ENCODE measurements at regions not wholly inside any gene's neighbourhood (a gene's known extent, or its start where the extent isn't known, plus 50 kb on each side); places are given as distances from the start of the nearest gene placed in this dataset.
"Not testable (repeated sequence)": the region's sequence is repeated elsewhere in the genome, so short reads cannot be mapped to it uniquely, and the experiment has no call there.

DNA sequence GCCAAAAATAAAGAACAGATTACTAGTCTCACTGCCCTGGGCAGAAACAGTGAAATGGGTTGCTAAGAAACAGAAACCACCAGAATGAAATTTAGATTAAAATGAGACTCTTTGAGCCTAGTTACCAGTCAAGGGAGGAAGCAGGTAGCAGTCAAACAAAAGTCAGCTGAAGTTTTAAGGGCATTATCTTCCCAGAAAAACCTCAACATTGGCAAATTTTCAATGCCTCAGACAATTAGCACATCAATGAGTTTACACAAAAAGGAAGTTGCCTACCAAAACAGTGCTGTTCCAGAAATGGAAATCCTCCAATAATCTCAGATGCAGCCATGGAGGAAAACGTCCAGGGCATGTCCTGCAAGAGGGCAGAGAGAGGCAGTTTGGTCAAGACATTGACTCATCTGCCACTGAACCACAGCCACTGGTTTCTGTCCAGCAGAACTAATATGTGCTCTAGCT, 399.7 kb upstream of the ADGRB3 start:
- no peak for DNase-seq (ENCODE audit: low read depth)

DNA sequence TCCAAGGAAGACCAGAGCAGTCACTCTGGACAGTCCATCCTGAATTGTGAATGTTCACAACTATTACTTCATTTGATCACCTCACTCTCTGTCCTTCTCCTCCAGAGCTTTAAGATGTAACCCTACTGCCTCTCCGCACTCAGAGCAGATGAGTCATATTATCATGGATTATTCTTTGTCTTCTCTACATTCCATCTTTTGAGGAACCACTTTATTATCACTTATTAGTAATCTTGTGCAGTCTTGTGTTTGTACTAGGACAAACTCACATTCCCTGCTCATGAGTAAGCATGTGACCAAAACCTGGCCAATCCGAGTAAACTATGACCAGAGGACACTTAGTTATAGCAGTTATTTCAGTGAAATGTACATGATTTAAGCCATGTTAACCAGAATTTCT, 401.5 kb upstream of the ADGRB3 start:
- no peak for DNase-seq (ENCODE audit: low read depth)

DNA sequence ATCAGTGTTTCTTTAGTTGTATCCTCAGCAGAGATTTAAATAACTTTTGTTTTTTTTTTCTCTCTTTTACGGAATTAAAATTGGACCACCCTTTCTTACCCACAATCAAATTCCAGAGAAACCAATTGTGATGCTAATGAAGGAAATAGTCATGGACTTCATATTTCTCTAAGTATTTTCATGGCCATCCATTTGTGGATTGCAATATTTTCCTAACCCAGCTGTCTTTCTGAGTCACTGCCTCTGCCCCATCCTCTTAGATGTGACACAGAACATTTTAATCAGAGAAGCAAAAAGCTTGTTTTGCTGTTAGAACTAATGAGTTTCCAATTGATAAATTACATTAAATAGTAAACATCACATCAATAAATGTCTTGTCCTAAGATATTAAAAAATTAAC, 405.5 kb upstream of the ADGRB3 start:
- DNase-seq (ENCODE audit: low read depth), result no peak

DNA sequence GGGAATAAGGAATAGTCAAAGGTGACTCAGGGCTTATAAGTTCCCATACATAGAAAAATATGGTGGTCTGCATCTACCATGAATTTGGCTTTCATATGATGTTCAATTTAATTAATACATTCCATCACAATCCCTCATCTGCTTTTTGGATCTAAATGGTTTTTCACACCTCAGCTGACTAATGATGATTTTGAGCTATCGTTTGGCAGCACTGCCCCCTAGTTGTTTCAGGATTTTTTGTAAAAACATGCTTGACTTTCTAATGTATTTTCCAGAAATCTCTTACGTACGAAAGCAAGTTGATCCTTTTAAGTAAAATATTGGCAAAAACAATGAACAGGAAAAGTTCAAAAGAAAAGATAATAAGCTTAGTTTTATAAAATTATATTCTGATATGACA, 408.6 kb upstream of the ADGRB3 start:
- DNase-seq (ENCODE audit: low read depth), result no peak

DNA sequence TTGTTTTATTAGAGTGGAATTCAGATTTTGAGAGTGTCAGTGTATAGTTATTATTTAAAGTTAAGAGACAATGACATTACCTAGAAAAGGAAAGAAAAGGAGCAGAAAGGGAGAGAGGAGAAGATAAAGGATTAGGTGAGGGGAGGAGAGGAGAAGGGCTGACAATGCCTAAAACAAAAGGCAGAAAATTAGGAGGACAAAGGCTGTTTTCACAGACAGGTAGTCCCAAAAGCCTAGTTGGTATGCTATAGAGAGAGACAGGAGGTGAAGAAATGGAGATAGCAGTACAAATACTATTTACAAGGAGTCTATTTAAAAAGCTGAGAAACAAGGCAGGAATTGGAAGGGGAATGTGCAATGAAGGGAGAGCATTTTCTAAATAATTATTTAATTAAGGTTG, 409.4 kb upstream of the ADGRB3 start:
- DNase-seq (ENCODE audit: low read depth), result no peak

DNA sequence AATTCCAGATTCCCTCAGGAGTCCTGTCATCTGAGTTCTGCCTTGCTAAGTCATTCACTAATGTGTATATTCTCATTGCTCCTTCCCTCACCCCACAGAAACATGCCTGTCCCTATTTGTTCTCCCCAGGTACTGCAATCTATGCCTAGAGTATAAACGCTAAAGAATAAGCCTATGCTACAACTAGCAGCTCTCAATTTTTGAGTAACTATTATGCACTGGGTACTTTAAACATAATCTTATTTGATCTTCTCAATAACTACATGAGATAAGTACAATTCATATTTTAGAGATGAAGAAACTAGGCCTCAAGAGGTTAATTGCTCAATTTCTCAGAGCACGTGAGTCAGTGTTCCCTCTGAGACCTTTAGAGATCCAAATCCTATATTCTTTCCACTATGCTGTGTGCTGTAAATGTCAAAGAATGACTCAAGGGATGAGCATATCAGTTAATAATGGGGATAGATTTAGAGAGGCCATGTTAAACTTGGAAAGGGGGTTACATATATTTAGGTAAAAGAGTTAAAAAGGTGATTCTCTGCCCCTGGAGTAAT, 423.8 kb upstream of the ADGRB3 start:
- DNase-seq (ENCODE audit: low read depth), result no peak

DNA sequence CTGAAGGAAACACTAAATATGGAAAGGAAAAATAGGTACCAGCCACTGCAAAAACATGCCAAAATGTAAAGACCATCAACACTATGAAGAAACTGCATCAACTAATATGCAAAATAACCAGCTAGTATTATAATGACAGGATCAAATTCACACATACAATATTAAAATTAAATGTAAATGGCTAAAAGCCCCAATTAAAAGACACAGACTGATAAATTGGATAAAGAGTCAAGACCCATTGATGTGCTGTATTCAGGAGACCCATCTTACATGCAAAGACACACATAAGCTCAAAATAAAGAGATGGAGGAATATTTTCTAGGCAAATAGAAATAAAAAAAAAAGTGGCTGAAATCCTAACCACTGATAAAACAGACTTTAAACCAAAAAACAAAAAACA, 427.5 kb upstream of the ADGRB3 start:
- DNase-seq (ENCODE audit: low read depth), result not testable (repeated sequence)

DNA sequence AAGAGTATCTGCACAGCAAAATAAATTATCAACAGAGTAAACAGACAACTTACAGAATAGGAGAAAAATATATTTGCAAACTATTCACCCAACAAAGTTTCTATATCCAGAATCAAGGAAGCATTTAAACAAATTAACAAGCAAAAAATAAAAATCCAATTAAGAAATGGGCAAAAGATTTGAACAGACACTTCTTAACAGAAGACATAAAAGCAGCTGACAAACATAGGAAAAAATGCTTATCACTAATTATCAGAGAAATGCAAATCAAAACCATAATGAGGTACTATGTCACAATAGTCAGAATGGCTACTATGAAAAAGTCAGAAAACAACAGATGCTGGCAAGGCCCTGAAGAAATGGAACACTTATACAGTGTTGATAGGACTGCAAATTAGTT, 434.2 kb upstream of the ADGRB3 start:
- DNase-seq (ENCODE audit: low read depth), result no peak

DNA sequence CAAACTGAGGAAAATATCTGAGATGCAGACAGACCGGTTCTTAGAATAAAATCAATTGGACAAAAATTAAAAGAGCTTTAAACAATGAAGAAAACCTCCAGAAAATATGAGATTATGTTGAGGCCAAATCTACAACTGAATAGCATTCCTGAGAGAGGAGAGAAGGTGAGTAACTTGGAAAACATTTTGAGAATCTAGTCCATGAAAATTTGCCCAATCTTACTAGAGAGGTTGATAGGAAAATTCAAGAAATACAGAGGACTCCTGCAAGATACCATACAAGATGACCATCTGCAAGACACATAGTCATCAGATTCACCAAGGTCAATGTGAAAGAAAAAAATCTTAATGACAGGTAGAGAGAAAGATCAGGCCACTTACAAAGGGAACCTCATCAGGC, 437.7 kb upstream of the ADGRB3 start:
- no peak for DNase-seq (ENCODE audit: low read depth)

DNA sequence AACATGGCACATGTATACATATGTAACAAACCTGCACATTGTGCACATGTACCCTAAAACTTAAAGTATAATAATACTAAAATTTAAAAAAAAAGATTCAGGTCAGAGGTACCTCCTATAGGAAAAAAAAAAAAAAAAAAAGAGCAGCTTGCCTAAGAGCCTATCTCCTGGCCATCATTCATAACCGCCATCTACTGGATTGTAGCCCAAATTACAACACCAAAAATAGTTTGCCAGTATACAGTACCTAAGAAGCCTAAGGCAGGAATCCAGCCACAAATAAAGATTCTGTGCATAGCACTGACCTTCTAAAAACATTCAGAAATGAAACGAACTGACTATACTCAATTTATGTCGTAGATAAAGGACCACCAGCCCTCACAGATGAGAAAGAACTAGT, 438.4 kb upstream of the ADGRB3 start:
- DNase-seq (ENCODE audit: low read depth), result no peak

DNA sequence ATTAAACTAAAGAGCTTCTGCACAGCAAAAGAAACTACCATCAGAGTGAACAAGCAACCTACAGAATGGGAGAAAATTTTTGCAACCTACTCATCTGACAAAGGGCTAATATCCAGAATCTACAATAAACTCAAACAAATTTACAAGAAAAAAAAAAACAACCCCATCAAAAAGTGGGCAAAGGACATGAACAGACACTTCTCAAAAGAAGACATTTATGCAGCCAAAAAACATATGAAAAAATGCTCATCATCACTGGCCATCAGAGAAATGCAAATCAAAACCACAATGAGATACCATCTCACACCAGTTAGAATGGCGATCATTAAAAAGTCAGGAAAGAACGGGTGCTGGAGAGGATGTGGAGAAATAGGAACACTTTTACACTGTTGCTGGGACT, 439.3 kb upstream of the ADGRB3 start:
- not testable (repeated sequence) for DNase-seq (ENCODE audit: low read depth)

DNA sequence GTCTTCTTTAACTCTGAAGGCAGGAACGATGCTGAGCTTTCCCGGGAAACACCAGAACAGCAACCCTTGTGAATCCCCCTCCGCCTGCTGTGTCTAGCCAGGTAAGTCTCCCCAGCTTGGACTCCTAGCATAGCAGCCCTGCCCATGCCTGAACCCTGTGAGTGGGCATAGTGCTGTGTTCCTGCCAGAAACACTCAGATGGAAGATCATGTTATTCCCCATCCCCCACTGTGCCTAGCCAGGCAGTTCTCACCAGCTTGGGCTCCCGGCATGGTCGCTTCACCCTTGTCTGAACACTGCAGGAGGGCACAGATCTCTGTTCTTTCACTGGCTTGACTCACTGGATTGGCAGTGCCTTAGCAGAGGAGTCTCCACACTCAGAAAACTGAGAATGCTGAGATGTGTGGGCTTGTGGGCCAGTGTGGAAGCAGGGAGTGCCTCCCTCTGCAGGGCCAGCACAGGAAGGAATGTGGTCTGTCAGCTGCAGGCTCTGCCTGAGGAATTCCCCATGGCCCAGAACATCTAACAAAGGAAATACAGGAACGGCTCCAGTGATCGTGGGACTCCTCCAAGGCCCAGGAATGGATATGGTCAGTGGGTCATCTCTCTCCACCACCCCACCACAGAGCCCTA, 440.1 kb upstream of the ADGRB3 start:
- no peak for DNase-seq (ENCODE audit: low read depth)

DNA sequence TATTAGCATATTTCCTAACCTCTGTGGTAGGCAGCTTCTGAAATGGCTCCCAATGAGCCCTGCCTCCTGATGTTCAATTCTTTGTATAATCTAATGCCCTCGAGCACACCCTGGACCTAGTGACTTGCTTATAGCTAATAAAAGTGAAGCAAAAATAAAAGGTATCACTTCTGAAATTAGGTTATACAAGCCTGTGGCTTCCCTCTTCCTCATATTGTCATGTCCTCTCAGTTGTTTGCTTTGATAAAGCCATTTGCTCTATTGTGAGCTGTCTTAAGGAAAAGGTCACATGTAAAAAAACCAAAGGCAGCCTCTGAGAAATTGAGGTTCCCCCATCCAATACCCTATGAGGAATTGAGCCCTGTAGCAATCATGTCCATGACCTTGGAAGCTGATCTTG, 442.1 kb upstream of the ADGRB3 start:
- DNase-seq (ENCODE audit: low read depth), result no peak

DNA sequence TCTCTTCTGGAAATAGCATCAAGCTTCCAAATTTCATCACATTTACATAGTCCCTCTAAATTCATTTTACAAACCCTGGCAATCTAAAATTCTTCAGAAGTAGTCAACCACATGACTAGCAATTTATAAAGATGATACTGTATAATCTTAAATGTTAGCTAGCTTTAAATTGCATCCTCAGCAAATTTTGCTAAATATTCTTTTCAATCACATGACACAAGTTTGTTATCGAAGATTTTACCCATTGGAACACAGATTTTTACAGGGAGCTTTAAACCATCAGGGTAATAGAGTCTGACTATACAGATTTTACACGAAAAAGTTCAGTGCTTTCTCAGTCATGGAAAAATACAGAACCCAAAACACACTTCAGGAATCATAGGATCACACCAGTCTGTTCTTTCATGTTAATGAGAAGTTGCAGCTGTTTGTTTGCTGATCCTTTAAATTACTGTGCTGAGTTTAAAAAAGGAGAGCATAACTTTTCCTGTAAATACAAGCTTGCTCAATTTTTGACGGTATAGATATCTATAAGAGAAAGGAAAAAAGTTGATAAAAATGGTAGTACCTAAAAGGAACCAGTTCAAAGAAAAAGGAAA, 445.8 kb upstream of the ADGRB3 start:
- no peak for DNase-seq (ENCODE audit: low read depth)

DNA sequence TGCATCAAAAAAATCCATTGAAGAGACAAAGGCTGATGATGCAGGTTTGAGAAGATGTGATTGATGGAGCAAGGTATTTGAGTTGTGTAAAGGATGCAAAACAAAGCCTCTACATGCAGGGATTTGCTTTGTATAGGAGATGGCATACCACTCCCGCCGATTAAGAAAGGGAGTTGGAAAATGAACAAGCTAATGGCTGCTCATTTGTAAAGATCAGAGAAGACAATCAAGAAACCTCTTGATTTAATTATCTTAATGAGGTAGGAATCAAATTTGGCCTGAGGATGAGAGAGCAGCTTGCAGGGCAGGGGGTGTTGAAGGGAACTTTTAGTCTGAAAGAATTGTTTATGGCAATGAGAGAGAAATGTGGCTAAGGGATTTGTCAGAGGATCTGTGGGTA, 448.2 kb upstream of the ADGRB3 start:
- DNase-seq (ENCODE audit: low read depth), result no peak

DNA sequence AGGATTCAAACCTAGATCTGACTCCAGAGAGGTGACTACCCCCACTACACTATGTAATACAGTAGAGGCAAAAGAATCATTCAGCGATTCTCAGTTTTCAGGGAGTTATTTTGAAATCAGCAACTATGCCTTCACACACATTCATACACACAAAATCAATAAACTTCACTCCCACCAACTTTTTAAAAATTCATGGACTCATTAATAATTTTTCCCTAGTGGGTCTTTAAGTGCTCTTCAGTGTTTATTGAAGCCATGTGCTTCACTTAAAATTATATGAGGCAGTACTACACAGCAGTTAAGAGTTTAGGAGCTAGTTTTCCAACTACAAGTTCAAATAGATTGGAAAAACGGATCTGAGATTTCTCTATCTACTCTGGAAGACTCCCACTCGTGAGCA, 452.7 kb upstream of the ADGRB3 start:
- DNase-seq (ENCODE audit: low read depth), result no peak

DNA sequence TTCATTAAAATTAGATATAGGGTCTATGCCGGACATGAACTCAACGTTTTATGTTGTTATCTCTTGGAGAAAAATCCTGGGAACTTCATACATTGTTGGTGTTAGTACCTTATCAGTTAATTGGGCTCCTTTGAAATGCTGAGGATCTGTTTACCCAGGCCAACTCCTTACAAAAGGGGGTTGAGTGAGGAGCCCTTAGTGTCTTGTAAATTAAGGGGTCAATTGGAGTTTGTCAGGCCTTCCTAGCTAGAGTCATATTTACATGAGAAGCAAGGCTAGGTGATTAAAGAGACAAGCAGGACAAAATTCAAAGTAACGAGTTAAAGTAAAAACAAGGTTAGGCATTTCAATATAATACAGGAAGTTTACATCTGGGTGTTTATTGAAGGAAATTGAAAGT, 454.1 kb upstream of the ADGRB3 start:
- not testable (repeated sequence) for DNase-seq (ENCODE audit: low read depth)

DNA sequence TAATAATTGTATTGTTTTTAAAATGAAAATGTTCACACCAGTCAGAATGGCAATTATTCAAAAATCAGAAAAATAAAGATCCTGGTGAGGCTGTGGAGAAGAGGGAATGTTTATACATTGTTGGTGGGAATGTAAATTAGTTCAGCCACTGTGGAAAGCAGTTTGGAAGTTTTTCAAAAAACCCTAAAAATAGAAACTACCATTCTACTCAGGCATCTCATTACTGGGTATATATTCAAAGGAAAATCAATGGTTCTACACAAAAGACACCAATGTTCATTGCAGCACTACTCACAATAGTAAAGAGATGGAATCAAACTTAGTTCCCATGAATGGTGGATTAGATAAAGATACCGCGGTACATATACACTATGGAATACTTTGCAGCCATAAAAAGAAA, 461.5 kb upstream of the ADGRB3 start:
- no peak for DNase-seq (ENCODE audit: low read depth)

DNA sequence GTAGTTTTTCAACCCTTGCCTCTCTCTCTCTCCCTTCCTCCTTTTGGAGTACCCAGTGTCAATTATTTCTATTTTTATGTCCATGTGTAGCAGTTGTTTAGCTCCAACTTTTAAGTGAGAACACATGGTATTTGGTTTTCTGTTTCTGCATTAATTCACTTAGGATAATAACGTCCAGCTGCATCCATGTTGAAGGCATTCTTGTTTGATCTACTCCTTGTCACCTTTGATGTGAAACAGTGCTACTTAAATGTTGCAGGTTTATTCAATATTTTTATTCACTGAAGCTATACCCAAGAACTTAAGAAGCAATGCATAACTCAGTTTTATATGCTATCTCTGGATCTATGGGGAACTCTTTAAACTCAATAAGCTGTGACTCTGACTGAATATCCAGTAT, 465.2 kb upstream of the ADGRB3 start:
- DNase-seq (ENCODE audit: low read depth), result no peak

DNA sequence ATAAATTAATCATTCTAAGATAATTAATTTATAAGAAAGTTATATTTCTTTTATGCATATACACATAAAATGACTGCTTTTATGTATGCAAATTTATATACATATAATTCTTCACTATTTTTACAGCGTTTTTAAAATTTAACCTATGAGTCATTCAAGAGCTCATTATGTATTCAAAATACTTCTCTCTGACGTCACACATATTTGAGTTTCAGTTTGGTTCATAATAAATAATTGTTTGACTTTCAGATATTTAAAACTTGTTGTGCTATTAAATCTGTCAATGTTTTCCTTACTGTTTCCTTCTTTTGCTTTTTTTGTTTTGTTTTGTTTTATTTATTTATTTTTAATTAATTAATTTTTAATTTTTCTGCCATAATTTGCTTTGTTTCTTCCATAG, 467.5 kb upstream of the ADGRB3 start:
- no peak for DNase-seq (ENCODE audit: low read depth)

DNA sequence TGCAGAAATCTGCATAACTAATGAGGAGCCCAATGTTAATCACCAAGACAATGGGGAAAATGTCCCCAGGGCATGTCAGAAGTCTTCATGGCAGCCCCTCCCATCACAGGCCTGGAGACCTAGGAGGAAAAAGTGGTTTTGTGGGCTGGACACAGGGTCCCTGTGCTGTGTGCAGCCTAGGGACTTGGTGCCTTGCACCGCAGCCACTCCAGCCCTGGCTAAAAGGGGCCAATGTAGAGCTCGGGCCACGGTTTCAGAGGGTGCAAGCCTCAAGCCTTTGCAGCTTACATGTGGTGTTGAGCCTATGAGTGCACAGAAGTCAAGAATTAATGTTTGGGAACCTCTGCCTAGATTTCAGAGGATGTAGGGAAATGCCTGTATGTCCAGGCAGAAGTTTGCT, 474.3 kb upstream of the ADGRB3 start:
- not testable (repeated sequence) for DNase-seq (ENCODE audit: low read depth)

DNA sequence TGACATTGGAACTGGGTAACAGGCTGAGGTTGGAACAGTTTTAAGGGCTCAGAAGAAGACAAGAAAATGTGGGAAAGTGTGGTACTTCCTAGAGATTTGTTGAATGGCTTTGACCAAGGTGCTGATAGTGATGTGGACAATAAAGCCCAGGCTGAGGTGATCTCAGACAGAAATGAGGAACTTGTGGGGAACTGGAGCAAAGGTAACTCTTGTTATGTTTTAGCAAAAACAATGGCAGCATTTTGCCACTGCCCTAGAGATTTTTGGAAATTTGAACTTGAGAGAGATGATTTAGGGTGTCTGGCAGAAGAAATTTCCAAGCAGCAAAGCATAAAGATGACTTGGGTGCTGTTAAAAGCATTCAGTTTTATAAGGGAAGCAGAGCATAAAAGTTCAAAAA, 474.7 kb upstream of the ADGRB3 start:
- no peak for DNase-seq (ENCODE audit: low read depth)

DNA sequence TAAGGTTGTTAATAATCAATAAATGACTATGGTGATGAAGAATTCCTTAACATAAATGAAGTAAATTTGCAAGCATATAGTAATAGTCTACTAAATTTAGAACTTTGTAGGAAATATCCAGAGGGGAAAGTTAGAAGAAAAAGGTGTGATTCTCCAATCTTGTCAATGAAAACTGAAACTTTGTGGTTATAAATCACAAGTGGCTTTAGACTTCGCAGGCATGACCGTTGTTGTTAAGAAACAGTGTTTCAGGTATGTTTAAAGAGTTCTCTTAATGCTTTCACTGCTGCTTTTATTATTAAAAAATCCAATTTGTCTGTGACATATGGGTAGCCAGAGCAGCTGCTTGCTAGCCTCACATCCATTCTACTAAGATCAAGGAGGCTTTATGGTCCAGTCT, 475.6 kb upstream of the ADGRB3 start:
- no peak for DNase-seq (ENCODE audit: low read depth)

DNA sequence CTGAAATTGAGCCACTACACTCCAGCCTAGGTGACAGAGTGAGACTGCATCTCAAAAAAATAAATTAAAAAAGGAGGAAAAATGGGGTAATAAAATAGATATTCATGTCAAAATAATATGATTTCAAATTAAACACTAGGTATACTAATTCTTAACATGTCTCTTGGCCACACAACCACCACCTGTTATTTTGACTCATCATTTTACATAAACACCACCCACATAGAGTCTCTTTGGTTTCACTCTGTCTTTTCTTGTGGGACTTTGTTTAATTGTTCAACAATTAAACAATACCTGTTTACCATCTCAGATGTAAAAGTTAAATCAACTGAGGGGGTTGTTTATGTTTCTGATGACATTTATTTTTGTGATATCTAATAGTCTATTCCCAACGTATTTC, 476.8 kb upstream of the ADGRB3 start:
- DNase-seq (ENCODE audit: low read depth), result no peak

Measured in activated T-cell treated with anti-CD3 and anti-CD28 coated beads for 48 hours (primary cell).